ENCODE measurements at regions not wholly inside any gene's neighbourhood (a gene's known extent, or its start where the extent isn't known, plus 50 kb on each side); places are given as distances from the start of the nearest gene placed in this dataset.

GRCh38 chr16:6714510-6714909 is 618.1 kb upstream of the RBFOX1 start:
- H3K27me3 ChIP-seq (ENCODE audit: control insufficient read depth, insufficient read depth, low read length): no peaks in the 10 kb centered on the region
- TF ChIP-seq CTCF (conservative IDR thresholded peaks at IDR 0.05 in 1 of 2, IDR thresholded peaks at IDR 0.05 in 1 of 2; ENCODE audit: low read depth in 1 of 2, low read length in 2 of 2) (no peak), EZH2 (IDR thresholded peaks at IDR 0.05; ENCODE audit: low read length, missing control alignments) (no peak)
- H3K9me3 ChIP-seq (ENCODE audit: control insufficient read depth, insufficient read depth, low read depth, low read length): no peaks in the 10 kb centered on the region
- no peak overlapping the region for H2AFZ ChIP-seq (ENCODE audit: low read length)
- no peak overlapping the region for H3K4me3 ChIP-seq (replicated peaks in 1 of 4; ENCODE audit: control extremely low read depth in 1 of 4, insufficient read depth in 1 of 4, low read depth in 3 of 4, low read length in 4 of 4)
- no peak overlapping the region for H3K9ac ChIP-seq (ENCODE audit: insufficient read depth, low read length)
- H3K27ac ChIP-seq (ENCODE audit: insufficient read depth, low read length): no peak overlapping the region
- H3K79me2 ChIP-seq (ENCODE audit: control insufficient read depth, insufficient read depth, low read length): no peaks in the 10 kb centered on the region
- no peaks in the 10 kb centered on the region for H3K4me1 ChIP-seq (ENCODE audit: control insufficient read depth, extremely low read depth, insufficient read depth, low read length)
- no peaks in the 10 kb centered on the region for H3K36me3 ChIP-seq (ENCODE audit: control insufficient read depth, insufficient read depth, low read length)
- no peaks in the 10 kb centered on the region for H4K20me1 ChIP-seq (ENCODE audit: control insufficient read depth, extremely low read depth, insufficient read depth, low read length)
- no peak overlapping the region for H3K4me2 ChIP-seq (ENCODE audit: extremely low read depth, insufficient read depth, low read length)
- no peak for DNase-seq (ENCODE audit: low read depth in 2 of 2)

GRCh38 chr16:6709736-6710135 is 622.9 kb upstream of the RBFOX1 start:
- H3K9me3 ChIP-seq (ENCODE audit: control insufficient read depth, insufficient read depth, low read depth, low read length): no peaks in the 10 kb centered on the region
- TF ChIP-seq CTCF (conservative IDR thresholded peaks at IDR 0.05 in 1 of 2, IDR thresholded peaks at IDR 0.05 in 1 of 2; ENCODE audit: low read depth in 1 of 2, low read length in 2 of 2): no peak
- no peaks in the 10 kb centered on the region for H3K36me3 ChIP-seq (ENCODE audit: control insufficient read depth, insufficient read depth, low read length)
- no peak overlapping the region for H3K4me2 ChIP-seq (ENCODE audit: extremely low read depth, insufficient read depth, low read length)
- H3K27me3 ChIP-seq (ENCODE audit: control insufficient read depth, insufficient read depth, low read length): no peaks in the 10 kb centered on the region
- no peak overlapping the region for H3K9ac ChIP-seq (ENCODE audit: insufficient read depth, low read length)
- DNase-seq (ENCODE audit: low read depth in 2 of 2): no peak
- no peak overlapping the region for H3K27ac ChIP-seq (ENCODE audit: insufficient read depth, low read length)
- H3K4me3 ChIP-seq (replicated peaks in 1 of 4; ENCODE audit: control extremely low read depth in 1 of 4, insufficient read depth in 1 of 4, low read depth in 3 of 4, low read length in 4 of 4): no peak overlapping the region
- no peaks in the 10 kb centered on the region for H3K79me2 ChIP-seq (ENCODE audit: control insufficient read depth, insufficient read depth, low read length)
- H4K20me1 ChIP-seq (ENCODE audit: control insufficient read depth, extremely low read depth, insufficient read depth, low read length): no peaks in the 10 kb centered on the region
- H3K4me1 ChIP-seq (ENCODE audit: control insufficient read depth, extremely low read depth, insufficient read depth, low read length): no peaks in the 10 kb centered on the region
- H2AFZ ChIP-seq (ENCODE audit: low read length): no peak overlapping the region

- Histone ChIP-seq H4K20me1 (ENCODE audit: control insufficient read depth, extremely low read depth, insufficient read depth, low read length) (no peaks in the 10 kb centered on the region), H3K4me3 (replicated peaks in 1 of 4; ENCODE audit: control extremely low read depth in 1 of 4, insufficient read depth in 1 of 4, low read depth in 3 of 4, low read length in 4 of 4) (no peak overlapping the region), H3K9me3 (ENCODE audit: control insufficient read depth, insufficient read depth, low read depth, low read length) (no peaks in the 10 kb centered on the region), H3K4me1 (ENCODE audit: control insufficient read depth, extremely low read depth, insufficient read depth, low read length) (no peaks in the 10 kb centered on the region), H3K9ac (ENCODE audit: insufficient read depth, low read length) (no peak overlapping the region), H2AFZ (ENCODE audit: low read length) (no peak overlapping the region), H3K27ac (ENCODE audit: insufficient read depth, low read length) (no peak overlapping the region), H3K4me2 (ENCODE audit: extremely low read depth, insufficient read depth, low read length) (no peak overlapping the region), H3K27me3 (ENCODE audit: control insufficient read depth, insufficient read depth, low read length) (no peaks in the 10 kb centered on the region), H3K36me3 (ENCODE audit: control insufficient read depth, insufficient read depth, low read length) (no peaks in the 10 kb centered on the region), H3K79me2 (ENCODE audit: control insufficient read depth, insufficient read depth, low read length) (no peaks in the 10 kb centered on the region)
- TF ChIP-seq EZH2 (IDR thresholded peaks at IDR 0.05; ENCODE audit: low read length, missing control alignments) (no peak), CTCF (conservative IDR thresholded peaks at IDR 0.05 in 1 of 2, IDR thresholded peaks at IDR 0.05 in 1 of 2; ENCODE audit: low read depth in 1 of 2, low read length in 2 of 2) (no peak)
- DNase-seq (ENCODE audit: low read depth in 2 of 2): no peak
Observed at GRCh38 chr16:6708576-6709215, 623.9 kb upstream of the RBFOX1 start.

All from fibroblast of lung (primary cell).